Stimulated activated CD8-positive, alpha-beta memory T cell treated with anti-CD3 and anti-CD28 coated beads, Interleukin-2, amount 100 ng/mL, for 48 hours (primary cell): ENCODE measurements at regions not wholly inside any gene's neighbourhood (a gene's known extent, or its start where the extent isn't known, plus 50 kb on each side); places are given as distances from the start of the nearest gene placed in this dataset.
"Not testable (repeated sequence)": the region's sequence is repeated elsewhere in the genome, so short reads cannot be mapped to it uniquely, and the experiment has no call there.

Source experiments
- DNase-seq, 2 donors: peaks; one replicate each; pipeline ENCODE4 v3.0.0-alpha.2; 2020; ENCODE audit warnings: low read depth in 2 of 2

DNA sequence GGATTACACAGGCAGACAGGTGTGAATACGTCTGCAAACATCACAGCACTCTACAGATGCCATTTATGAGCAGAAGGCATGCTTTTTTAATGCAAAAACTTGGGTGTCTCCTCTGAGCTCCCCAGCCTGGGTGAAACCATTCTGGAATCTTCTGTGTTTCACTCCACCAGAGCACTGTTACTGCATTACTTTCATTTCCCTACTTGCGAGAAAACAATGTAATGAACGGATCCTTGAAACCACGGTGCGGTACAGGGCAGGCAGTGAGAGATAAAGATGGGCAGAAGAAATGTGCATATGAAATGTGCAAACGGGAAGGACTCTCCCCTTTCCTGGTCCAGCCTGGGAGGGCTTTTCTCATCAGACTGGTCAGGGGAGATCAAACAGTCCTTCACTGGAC lies 584.3 kb upstream of the KLF4 start:
- DNase-seq: no peak

DNA sequence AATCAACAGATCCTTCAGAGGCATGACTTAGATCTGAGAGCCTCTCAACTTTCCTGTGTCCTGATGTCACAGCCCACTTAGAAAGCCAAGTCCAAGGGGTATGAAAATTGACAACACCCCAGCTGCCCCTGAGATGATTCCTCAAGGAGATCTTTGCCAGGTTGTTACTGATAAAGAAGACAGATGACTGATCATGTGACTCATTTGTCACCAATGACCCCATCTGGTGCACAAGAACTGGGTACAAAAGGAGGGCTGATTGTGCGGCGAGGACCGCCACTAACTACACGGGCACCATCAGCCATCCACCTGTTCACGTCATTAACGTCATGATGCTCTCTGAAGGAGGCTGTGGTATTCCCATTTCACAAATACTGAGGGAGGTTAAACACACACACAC lies 583.2 kb upstream of the KLF4 start:
- no peak for DNase-seq

DNA sequence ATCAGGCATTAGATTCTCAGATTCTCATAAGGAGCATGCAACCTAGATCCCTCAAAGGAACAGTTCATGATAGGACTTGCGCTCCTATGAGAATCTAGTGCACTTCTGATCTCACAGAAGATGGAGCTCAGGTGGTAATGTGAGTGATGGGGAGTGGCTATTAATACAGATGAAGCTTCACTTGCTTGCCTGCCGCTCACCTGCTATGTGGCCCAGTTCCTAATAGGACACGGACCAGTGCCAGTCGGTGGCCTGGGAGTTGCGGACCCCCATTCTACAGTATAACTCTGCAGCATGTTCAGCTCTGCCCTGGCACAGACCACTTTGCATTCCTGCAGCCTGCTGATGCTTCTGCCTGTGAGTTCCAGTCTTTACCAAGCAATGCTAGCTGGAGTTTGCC lies 581.3 kb upstream of the KLF4 start:
- no peak for DNase-seq

DNA sequence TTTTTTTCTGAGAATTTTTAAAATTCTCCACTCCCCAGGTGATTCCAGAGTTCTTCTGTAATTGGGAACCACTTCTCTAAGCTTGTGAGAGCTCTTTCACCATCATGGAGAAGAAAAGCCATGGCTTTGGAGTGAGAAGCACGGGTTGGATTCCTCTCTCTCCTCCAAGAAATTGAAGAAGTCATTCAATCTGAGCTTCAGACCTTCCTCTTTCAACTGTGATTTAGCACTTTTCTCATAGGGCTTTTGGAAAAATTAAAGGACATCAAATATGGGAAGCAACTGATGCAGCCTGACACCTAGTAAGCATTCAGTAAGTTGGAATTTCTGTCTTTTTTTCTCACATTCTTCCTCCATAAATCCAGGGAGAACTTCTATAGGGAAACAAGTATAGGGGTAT lies 580.4 kb upstream of the KLF4 start:
- no peak for DNase-seq

DNA sequence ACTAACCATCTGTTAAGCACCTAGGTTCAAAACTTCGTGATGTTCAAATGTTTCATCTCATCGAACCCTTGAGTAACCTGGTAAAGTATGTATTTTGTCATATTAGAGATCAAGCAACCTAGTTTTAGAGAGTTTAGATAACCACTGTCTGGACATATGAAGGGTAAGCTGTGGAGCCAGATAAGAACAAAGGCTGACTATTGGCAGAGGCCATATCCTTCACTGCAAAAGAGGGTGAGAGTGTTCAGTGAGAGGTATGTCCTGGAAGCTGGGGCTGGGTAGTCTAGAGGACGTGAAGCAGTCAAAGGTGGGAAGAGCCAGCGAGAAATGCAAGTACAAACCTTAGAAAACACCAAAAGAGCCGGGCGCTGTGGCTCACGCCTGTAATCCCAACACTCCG lies 573.1 kb upstream of the KLF4 start:
- DNase-seq: no peak

DNA sequence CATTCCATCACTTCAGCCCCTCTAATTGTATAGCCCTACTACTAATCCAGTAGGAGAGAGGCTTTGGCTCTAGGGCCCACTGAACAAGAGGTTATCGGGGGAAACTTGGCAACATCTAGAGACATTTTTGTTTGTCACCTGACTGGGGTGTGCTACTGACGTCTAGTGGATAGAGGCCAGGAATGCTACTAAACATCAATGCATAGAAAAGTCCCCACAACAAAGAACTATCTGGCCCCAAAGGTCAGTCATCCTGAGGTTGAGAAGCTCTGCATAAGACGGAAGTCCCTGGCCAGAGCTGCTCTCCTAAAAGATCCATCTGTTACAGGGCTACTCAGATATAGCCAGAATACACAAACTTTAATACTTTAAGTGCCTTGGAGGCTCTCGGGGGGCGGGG lies 570.6 kb upstream of the KLF4 start:
- DNase-seq: no peak

DNA sequence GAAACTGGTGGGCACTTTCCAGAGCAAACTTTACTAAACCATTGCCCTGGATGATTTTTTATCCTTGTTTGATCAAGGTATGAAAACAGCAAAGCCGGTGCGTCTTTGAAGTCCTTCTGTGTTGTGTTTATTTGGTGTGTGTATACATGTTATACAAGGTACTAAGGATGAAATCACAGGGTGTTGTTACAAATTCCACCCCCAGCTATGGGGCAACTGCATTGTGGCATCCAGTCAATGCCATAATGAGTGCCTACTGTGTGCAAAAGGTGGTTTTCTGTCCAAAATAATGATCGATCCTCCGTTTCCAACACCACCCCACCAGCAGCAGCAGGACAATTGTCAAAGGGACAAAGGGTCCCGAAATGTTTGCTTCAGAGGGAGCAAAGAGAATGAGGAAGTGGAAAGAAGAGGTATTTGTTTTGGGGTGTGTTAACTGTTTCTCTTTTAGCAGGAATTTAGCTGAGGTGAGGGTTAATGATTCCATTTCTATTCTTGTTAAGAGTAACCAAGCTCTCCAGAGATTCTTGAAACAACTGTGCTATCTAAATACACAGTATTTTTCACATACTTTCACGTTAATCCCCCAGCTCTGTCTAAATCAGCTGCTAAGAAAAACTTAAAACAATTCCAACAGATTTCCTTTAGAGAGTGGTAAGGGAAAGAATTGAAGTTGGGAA lies 568.7 kb upstream of the KLF4 start:
- DNase-seq: no peak

DNA sequence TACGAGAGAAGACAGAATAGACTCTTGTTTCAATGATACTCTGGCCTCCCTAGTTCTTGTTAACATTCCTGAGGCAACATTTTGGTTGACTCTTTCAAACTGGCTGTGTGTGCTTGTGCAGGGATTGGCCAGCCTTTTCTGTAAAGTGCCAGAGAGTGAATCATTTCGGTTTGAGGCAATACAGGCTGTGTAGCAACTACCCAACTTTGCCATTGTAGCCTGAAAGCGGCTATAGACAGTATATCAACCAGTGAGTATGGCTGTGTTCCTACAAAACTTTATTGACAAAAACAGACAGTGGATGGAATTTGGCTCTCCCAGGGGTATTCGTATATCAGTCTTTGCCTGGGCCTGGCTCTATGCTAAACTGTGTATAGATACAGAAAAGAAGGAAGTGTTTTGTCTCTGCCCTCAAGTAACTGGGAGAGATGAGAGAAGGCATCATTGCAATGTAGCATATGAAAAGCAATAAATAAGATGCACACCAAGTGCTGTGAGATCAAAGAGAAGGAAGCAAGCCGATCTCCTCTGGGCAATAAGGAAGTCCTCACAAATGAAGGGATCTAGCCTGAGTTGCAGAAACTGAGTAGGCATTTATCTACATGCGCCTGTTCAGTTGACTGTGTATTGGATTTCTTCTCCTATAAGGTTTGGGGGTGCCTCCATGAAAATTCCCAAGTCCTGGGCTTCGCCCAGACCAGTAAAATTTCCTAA lies 568.0 kb upstream of the KLF4 start:
- DNase-seq: no peak

DNA sequence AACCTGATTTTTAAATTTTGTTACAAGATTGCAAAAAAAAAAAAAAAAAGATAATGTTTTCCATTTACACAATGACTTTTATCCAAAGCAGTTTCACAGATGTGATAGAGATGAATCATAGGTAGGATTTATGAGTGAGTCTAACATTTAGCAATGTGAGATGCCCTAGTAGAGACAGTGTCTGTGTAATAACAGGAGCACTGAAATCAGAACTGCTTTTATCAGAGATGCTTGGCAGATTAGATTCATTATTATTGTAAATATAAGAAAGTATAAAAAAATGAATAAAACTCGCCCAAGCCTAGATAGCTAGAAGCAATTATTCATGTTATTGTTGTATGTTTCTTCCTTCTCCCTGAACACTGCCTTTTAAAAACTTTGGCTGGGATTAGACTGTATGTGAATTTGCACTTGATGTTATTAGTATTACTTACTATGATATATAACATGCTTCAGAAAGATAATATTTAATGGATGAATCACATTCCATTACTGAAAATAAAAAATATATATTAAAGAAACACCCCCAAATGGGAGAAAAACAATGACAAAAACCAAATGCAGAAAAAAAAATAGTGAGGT lies 567.3 kb upstream of the KLF4 start:
- DNase-seq: no peak

DNA sequence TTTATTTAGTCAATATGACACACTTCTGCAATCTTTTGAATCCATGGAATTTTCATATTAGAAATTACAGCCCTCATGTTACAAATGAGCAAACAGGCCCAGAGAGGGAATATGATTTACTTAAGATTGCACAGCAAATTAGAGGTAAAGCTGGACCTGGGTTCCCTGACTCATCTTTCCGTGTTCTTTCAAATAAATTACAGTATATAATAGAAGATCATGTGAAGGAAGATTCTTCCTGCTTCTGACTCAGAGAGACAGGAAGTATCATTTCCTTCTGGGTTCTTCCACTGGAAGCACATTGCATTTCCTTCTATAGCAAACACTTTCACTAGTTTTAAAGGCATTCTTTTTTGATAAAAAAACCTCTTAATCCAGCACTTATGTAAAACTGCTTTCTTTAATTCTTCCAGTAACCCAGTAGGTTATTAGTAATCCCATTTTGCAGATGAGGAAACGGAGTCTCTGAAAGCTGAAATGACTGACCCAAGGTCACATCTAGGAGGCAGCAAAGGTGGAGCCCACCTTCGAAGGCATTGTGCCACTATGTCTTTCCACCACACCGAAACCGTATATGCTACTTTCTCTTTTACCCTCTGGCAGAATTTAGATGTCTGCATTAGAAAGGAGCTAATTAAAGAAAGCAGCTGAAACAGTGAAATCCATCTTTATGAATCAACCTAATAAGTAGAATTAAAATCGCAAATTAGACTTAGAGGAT lies 566.7 kb upstream of the KLF4 start:
- no peak for DNase-seq

DNA sequence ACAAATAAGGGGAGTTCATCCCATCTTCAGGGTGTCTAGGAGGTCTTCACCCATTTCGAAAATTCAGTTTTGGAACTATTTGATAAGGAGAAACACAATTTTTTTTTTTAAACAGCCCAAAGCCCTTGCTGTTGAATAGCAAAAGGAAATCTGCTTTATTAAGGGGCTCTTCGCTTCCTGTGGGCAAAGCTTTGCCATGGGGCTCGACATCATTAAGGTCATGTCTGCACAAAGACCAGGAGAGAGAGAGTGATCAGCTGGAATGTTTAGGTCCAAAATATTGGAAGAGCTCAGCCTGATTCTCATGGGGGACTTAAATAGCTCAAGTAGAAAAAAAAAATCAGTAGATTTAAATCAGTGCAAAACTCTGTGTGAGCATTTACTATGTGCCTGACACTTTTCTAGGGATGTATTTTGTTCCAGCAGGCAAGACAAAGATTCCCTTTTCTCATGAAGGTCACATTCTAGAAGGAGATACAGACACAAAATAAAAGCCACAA lies 564.6 kb upstream of the KLF4 start:
- no peak for DNase-seq

DNA sequence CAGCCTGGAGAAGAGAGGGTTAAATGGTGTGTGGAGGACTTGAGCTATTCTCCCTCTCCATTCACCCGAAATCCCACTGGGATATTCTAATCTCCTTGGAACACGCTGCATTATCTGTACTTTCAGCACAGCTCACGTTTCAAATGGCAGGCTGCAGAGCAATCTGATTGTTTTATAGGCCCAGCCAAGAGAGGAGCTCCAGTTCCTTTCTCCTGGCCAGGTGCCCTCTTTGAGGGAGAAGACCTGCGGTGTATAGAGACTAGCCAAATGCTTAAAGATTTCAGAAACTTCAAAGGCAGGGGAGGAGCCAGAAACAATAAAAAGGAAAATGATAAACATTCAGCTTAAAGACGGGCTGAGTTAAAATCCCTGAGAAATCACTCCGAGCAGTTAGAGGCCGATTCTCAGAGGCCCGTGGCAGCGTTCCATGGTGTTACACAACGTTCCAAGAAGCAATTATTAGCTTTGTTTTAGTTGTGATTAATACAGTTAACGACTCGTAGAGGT lies 564.0 kb upstream of the KLF4 start:
- DNase-seq: no peak

DNA sequence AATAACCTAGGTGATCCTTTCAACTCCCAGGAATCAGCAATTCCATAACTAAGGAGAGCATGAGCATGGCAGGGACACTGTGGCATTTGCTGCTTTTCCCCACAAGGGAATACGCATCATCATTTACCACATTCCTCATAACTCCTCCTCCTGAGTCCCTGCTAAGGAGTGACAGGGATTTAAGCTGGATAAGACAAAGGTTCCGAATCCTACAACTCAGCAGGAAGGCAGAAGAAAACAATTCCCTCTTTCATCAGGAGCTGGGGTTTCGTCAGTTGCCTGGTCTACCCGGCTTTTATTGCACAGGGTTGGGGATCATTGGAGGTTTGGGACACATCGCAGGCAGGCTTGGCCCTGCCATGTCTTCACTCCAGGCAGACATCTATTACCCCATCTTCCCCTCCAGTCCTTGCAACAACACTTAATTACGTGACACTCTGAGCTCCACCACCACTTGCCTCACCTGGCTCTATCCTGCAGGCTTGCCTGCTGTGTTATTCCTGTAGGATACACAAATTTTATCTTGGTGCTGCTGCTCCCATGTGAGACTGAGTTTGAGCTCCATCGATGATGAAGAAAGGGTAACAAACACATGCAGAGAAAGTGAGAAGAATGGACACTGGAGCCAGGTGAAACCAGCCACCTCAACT lies 563.0 kb upstream of the KLF4 start:
- DNase-seq: no peak

DNA sequence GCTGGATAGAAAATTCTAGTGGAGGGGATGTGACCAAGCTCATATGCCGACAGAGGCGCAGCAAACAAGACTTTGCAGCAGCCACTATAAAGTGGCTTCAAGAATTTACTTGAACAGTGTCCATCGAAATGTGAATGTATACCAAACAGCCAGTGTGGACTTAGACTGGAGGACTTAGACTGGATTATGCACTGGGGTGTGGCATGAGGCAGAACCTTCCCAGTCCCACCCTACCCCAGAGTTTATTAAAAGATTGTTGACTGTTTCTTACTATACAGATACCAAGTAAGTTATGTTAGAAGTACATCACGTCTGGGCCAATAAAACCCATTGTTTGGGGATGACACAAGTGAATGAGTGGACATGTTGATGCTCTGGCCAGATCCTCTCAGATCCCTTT lies 561.3 kb upstream of the KLF4 start:
- no peak for DNase-seq

DNA sequence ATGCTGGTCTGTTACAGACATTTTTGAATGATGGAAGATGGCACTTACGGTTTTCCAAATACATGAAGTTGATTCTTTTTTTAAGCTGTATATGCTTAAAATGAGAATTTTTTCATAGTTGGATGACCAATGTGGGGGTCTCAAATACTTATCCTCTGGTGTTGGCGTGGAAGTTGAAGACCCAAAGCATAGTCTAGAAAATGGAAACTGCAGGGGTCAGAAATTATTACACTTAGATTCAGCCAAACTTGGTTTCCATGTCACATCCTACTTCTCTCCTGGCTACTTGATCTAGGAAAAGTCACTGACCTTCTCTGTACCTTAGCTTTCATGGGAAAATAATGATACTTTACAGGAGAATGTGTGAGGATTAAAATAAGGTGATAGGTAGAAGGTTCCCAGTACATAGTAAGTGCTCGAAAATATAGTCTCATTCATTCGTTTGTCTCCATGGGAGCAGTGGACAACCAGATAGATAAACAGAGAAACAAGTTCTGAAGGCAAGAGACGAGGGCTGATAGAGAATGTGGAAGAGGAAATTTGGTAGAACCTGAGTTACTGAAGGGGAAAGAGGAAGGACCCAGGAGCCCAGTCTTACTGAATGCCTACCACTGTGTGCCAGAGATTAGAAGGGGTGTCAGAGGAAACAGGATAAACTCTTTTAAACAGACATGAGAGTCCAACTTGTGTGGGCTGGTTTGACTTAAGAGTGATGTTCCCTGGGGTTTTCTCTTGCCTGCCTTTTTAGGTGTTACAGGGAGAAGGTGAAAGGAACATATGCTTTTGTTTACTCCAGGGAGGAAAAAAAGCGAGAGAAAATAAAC lies 560.3 kb upstream of the KLF4 start:
- DNase-seq: no peak

DNA sequence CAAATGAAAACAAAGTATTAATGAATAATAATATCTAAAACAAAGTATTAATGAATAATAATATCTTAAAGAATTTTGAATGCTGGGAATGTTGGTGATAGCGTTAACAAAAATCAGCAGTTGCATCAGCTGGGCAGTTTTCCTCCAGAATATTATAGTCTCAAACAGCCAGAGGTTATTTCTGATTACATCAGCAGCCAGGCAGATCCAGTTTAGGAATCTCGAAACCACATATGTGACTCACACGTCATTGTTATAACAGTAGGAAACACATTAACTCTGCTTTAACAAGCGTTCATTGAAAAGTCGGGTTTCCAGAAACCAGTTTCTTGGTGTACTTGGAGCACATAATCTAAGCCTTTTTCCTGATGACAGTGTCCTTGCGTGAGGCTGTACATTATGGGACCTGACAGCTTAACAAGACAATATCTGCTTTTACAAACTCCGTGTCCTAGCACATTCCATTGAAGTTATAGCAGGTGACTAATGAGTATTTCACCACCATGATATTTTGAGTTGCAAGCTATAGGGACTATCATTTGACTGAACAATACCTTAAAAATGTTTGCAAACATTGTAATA lies 559.5 kb upstream of the KLF4 start:
- no peak for DNase-seq

DNA sequence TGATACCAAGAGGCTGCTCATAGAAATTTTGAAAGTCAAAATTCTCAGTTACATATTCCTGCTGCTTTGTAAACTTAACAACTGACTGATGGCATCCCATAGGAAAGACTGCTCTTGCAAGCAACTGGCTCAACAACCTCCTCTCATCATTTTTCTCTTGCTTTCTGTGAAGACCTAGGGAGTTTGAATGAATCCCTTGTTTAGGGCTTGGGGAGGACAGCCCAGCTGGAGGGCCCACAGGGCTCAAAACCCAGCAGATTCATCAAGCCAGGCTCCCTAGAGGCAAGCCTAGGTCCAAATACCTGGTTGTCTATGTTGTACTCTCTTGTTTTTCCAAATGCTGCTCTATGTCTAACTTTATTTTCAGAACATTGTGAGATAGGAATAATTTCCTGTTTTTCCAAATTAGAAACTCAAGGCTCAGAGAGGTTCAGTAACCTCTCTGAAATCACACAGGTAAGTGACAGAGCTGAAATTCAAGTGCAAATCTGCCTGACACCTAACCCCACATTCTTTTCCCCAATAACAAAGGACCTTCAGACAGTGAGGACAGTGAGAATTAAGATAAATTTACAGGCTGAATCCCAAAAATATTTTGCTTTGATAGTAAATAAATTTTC lies 558.9 kb upstream of the KLF4 start:
- no peak for DNase-seq

DNA sequence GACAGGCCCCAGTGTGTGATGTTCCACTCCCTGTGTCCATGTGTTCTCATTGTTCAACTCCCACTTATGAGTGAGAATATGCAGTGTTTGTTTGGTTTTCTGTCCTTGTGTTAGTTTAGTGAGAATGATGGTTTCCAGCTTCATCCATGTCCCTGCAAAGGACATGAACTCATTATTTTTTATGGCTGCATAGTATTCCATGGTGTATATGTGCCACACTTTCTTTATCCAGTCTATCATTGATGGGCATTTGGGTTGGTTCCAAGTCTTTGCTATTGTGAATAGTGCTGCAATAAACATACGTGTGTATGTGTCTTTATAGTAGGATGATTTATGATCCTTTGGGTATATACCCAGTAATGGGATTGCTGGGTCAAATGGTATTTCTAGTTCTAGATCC lies 558.2 kb upstream of the KLF4 start:
- DNase-seq: not testable (repeated sequence)

DNA sequence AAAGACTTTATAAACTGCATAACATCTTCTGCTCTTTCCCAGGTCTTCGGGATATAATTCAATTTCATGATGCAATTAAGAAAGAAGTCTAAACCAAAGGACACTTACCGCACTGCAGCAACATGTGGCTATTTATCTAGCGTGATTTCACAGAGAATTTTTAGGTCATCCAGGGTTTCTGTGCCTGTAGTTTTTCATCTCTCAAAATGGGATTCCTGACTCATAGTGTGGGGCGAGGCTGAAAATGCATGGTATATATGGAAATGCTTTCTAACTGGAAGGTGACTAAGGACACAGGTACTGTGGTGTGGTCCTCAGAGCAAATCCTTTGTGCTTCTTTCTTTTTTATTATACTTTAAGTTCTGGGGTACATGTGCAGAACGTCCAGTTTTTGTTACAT lies 557.7 kb upstream of the KLF4 start:
- no peak for DNase-seq

DNA sequence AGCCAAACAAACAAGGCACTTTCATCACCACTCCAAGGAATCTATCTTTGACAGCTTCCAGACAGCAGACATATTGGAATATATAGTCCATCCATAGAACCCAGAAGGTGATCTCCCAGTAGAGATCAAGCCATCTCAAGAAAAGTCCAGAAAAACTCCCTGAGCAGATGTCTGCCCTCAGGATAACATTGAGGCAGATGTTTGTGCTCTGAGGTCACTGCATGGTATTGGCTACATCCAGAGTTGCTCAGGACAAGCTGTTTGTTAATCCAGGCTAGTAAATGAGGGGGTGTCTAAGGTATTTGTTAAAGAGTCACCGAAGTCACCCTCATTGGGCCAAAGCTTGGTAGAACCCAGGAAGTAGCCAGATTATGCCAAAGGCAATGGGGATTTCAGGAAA lies 556.3 kb upstream of the KLF4 start:
- no peak for DNase-seq
